BE2C (cell line): ENCODE measurements at regions not wholly inside any gene's neighbourhood (a gene's known extent, or its start where the extent isn't known, plus 50 kb on each side); places are given as distances from the start of the nearest gene placed in this dataset.

Experiments used
- DNase-seq: peaks from one replicate; pipeline ENCODE4 v3.0.0-alpha.2; 2020
- H3K27me3 ChIP-seq: fragments of 250-450 bp; sonication (Bioruptor Pico); 2 replicates; pipeline ENCODE4 v1.5.1; 2020; ENCODE audit warnings: mild to moderate bottlenecking
- H3K36me3 ChIP-seq: fragments of 250-450 bp; sonication (Bioruptor Pico); 2 replicates; pipeline ENCODE4 v1.5.1; 2020; ENCODE audit warnings: mild to moderate bottlenecking
- H3K4me1 ChIP-seq: fragments of 250-450 bp; sonication (Bioruptor Pico); 2 replicates; pipeline ENCODE4 v1.5.1; 2020
- H3K4me3 ChIP-seq: 2 replicates; pipeline ENCODE4 v1.5.1; 2011; ENCODE audit warnings: low read depth, low read length
- H3K9me3 ChIP-seq: fragments of 250-450 bp; sonication (Bioruptor Pico); 2 replicates; pipeline ENCODE4 v1.5.1; 2020
- TF ChIP-seq, protein P1 (sequence below): IDR thresholded peaks from 2 replicates; pipeline ENCODE4 v1.5.1; 2012; ENCODE audit warnings: mild to moderate bottlenecking, low read depth, low read length

- TF ChIP-seq, protein P1, sequence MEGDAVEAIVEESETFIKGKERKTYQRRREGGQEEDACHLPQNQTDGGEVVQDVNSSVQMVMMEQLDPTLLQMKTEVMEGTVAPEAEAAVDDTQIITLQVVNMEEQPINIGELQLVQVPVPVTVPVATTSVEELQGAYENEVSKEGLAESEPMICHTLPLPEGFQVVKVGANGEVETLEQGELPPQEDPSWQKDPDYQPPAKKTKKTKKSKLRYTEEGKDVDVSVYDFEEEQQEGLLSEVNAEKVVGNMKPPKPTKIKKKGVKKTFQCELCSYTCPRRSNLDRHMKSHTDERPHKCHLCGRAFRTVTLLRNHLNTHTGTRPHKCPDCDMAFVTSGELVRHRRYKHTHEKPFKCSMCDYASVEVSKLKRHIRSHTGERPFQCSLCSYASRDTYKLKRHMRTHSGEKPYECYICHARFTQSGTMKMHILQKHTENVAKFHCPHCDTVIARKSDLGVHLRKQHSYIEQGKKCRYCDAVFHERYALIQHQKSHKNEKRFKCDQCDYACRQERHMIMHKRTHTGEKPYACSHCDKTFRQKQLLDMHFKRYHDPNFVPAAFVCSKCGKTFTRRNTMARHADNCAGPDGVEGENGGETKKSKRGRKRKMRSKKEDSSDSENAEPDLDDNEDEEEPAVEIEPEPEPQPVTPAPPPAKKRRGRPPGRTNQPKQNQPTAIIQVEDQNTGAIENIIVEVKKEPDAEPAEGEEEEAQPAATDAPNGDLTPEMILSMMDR = no peak
- DNase-seq = no peak
- Histone ChIP-seq H3K36me3 (no peaks in the 10 kb centered on the region), H3K4me1 (no peaks in the 10 kb centered on the region), H3K9me3 (no peaks in the 10 kb centered on the region), H3K4me3 (no peak overlapping the region), H3K27me3 (no peaks in the 10 kb centered on the region)
Measured at GRCh38 chr6:17047889-17048288, 54.0 kb upstream of the STMND1 start.

DNA sequence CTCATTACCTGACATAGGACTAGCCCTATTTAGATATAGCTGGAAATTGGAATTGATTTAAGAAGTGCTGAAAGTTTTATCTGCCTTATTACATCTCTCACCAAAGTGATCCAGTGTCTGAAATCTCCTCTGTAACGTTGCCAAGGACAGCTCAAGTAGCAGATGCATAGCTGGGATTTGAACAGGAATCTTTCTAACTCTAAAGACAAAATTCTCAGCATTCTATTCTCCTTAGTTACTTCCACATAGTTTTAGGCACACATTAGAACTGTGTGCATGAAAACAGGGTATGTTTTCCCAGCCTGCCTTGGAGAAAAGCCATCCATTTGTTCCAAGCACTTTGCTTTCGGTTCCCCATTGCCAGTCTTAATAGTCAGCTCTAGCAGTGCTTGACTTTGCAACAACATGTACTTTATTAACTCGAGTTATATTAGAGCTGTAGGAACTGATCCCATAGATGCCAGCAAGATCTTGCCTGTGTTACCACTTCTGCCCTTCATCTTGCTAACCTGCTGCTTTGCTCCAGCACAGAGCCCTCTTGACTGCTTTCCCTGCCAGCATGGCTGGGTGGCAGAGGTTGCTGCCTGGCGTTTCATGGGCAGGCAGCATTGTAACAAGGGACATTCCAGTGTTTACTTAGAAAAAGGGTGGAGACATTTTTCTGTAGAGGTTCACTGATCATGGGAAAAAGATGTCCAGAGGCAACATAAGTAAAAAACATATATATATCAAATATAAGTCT, 56.1 kb upstream of the STMND1 start:
- no peak for DNase-seq
- TF ChIP-seq, protein P1 = no peak
- no peaks in the 10 kb centered on the region for H3K27me3 ChIP-seq
- H3K9me3 ChIP-seq = no peaks in the 10 kb centered on the region
- H3K4me1 ChIP-seq = no peaks in the 10 kb centered on the region
- no peaks in the 10 kb centered on the region for H3K36me3 ChIP-seq
- H3K4me3 ChIP-seq = no peak overlapping the region

GRCh38 chr6:17043148-17043522, 58.7 kb upstream of the STMND1 start:
- H3K27me3 ChIP-seq = no peaks in the 10 kb centered on the region
- H3K36me3 ChIP-seq = no peaks in the 10 kb centered on the region
- no peaks in the 10 kb centered on the region for H3K4me1 ChIP-seq
- DNase-seq = no peak
- no peaks in the 10 kb centered on the region for H3K9me3 ChIP-seq
- H3K4me3 ChIP-seq = no peak overlapping the region
- TF ChIP-seq, protein P1 = no peak

GRCh38 chr6:17042422-17043147, 59.3 kb upstream of the STMND1 start:
- H3K27me3 ChIP-seq = no peaks in the 10 kb centered on the region
- H3K4me1 ChIP-seq = no peaks in the 10 kb centered on the region
- H3K4me3 ChIP-seq = no peak overlapping the region
- DNase-seq = no peak
- TF ChIP-seq, protein P1 = no peak
- no peaks in the 10 kb centered on the region for H3K9me3 ChIP-seq
- no peaks in the 10 kb centered on the region for H3K36me3 ChIP-seq

GRCh38 chr6:17039266-17039665, 62.6 kb upstream of the STMND1 start:
- DNase-seq = no peak
- Histone ChIP-seq H3K4me3 (no peak overlapping the region), H3K27me3 (no peaks in the 10 kb centered on the region), H3K36me3 (no peaks in the 10 kb centered on the region), H3K9me3 (no peaks in the 10 kb centered on the region), H3K4me1 (no peaks in the 10 kb centered on the region)
- TF ChIP-seq, protein P1 = no peak

- H3K27me3 ChIP-seq = no peaks in the 10 kb centered on the region
- DNase-seq = no peak
- H3K4me1 ChIP-seq = no peaks in the 10 kb centered on the region
- no peaks in the 10 kb centered on the region for H3K36me3 ChIP-seq
- TF ChIP-seq, protein P1 = no peak
- H3K4me3 ChIP-seq = no peak overlapping the region
- no peaks in the 10 kb centered on the region for H3K9me3 ChIP-seq
Measured at GRCh38 chr6:17038316-17038715, 63.5 kb upstream of the STMND1 start.
